ENCODE measurements at regions not wholly inside any gene's neighbourhood (a gene's known extent, or its start where the extent isn't known, plus 50 kb on each side); places are given as distances from the start of the nearest gene placed in this dataset.

GRCh38 chr4:100588076-100588475 is 70.3 kb upstream of the EMCN start:
- Histone ChIP-seq H3K4me1 (ENCODE audit: insufficient read depth, low read length) (no peaks in the 10 kb centered on the region), H3K36me3 (ENCODE audit: insufficient read depth, low read length) (no peaks in the 10 kb centered on the region), H3K9me3 (ENCODE audit: low read depth, low read length) (no peaks in the 10 kb centered on the region), H4K20me1 (ENCODE audit: insufficient read depth, low read length) (no peaks in the 10 kb centered on the region), H3K27ac (ENCODE audit: low read depth, low read length) (no peak overlapping the region), H2AFZ (ENCODE audit: low read length) (no peak overlapping the region), H3K4me2 (ENCODE audit: insufficient read depth, low read length) (no peak overlapping the region), H3K79me2 (ENCODE audit: insufficient read depth, low read length) (no peaks in the 10 kb centered on the region), H3K4me3 (ENCODE audit: insufficient read depth, low read length) (no peak overlapping the region), H3K27me3 (ENCODE audit: insufficient read depth, low read length) (no peaks in the 10 kb centered on the region)
- DNase-seq (ENCODE audit: insufficient read length, low spot score, missing footprints) = no peak
- TF ChIP-seq, protein P1, sequence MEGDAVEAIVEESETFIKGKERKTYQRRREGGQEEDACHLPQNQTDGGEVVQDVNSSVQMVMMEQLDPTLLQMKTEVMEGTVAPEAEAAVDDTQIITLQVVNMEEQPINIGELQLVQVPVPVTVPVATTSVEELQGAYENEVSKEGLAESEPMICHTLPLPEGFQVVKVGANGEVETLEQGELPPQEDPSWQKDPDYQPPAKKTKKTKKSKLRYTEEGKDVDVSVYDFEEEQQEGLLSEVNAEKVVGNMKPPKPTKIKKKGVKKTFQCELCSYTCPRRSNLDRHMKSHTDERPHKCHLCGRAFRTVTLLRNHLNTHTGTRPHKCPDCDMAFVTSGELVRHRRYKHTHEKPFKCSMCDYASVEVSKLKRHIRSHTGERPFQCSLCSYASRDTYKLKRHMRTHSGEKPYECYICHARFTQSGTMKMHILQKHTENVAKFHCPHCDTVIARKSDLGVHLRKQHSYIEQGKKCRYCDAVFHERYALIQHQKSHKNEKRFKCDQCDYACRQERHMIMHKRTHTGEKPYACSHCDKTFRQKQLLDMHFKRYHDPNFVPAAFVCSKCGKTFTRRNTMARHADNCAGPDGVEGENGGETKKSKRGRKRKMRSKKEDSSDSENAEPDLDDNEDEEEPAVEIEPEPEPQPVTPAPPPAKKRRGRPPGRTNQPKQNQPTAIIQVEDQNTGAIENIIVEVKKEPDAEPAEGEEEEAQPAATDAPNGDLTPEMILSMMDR (IDR thresholded peaks at IDR 0.05; ENCODE audit: extremely low read depth, low read depth, low read length) = no peak

DNA sequence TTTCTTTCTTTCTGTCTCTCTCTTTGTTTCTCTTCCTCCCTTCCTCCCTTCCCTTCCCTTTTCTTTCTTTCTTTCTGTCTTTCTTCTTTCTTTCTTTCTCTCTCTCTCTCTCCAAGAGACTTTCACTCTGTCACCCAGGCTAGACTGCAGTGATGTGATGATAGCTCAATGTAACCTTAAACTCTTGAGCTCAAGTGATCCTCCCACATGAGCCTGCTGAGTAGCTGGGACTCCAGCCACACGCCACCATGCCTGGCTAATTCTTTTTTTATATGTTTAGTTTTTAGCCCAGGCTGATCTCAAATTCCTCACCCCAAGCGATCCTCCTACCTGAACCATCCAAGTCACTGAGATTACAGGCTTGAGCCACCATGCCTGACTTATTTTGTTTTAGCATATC is 64.3 kb upstream of the EMCN start:
- no peak overlapping the region for H3K4me3 ChIP-seq (ENCODE audit: insufficient read depth, low read length)
- H3K27ac ChIP-seq (ENCODE audit: low read depth, low read length) = no peak overlapping the region
- no peaks in the 10 kb centered on the region for H3K9me3 ChIP-seq (ENCODE audit: low read depth, low read length)
- DNase-seq (ENCODE audit: insufficient read length, low spot score, missing footprints) = no peak
- TF ChIP-seq, protein P1 (IDR thresholded peaks at IDR 0.05; ENCODE audit: extremely low read depth, low read depth, low read length) = no peak
- H3K4me2 ChIP-seq (ENCODE audit: insufficient read depth, low read length) = no peak overlapping the region
- H3K36me3 ChIP-seq (ENCODE audit: insufficient read depth, low read length) = no peaks in the 10 kb centered on the region
- H3K27me3 ChIP-seq (ENCODE audit: insufficient read depth, low read length) = no peaks in the 10 kb centered on the region
- H2AFZ ChIP-seq (ENCODE audit: low read length) = no peak overlapping the region
- H4K20me1 ChIP-seq (ENCODE audit: insufficient read depth, low read length) = no peaks in the 10 kb centered on the region
- H3K4me1 ChIP-seq (ENCODE audit: insufficient read depth, low read length) = no peaks in the 10 kb centered on the region
- no peaks in the 10 kb centered on the region for H3K79me2 ChIP-seq (ENCODE audit: insufficient read depth, low read length)

DNA sequence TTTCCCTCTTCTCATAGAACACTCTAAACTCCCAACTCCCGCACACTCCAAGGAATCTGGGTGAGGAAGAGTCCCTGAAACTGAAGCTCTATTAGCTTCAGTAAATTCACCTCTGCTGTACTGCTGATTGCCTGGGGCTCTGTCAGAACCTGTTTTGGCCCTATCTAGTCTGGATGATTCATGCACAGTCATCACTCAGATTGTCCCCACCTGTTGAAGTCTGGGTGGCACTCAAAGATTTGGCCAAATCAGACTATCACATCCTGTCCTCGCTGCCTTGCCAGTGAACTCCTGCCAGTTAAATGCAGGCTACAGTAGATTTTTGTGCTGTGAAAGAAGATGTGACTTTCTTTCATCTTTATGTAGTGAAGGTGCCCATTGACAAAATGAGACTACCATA is 63.5 kb upstream of the EMCN start:
- no peak for DNase-seq (ENCODE audit: insufficient read length, low spot score, missing footprints)
- H3K9me3 ChIP-seq (ENCODE audit: low read depth, low read length) = no peaks in the 10 kb centered on the region
- TF ChIP-seq, protein P1 (IDR thresholded peaks at IDR 0.05; ENCODE audit: extremely low read depth, low read depth, low read length) = no peak
- H3K4me3 ChIP-seq (ENCODE audit: insufficient read depth, low read length) = no peak overlapping the region
- no peak overlapping the region for H3K4me2 ChIP-seq (ENCODE audit: insufficient read depth, low read length)
- H3K27me3 ChIP-seq (ENCODE audit: insufficient read depth, low read length) = no peaks in the 10 kb centered on the region
- H3K4me1 ChIP-seq (ENCODE audit: insufficient read depth, low read length) = no peaks in the 10 kb centered on the region
- H3K36me3 ChIP-seq (ENCODE audit: insufficient read depth, low read length) = no peaks in the 10 kb centered on the region
- no peak overlapping the region for H3K27ac ChIP-seq (ENCODE audit: low read depth, low read length)
- H2AFZ ChIP-seq (ENCODE audit: low read length) = no peak overlapping the region
- no peaks in the 10 kb centered on the region for H4K20me1 ChIP-seq (ENCODE audit: insufficient read depth, low read length)
- no peaks in the 10 kb centered on the region for H3K79me2 ChIP-seq (ENCODE audit: insufficient read depth, low read length)

- Histone ChIP-seq H2AFZ (ENCODE audit: low read length) (no peak overlapping the region), H3K27ac (ENCODE audit: low read depth, low read length) (no peak overlapping the region), H3K4me3 (ENCODE audit: insufficient read depth, low read length) (no peak overlapping the region), H3K27me3 (ENCODE audit: insufficient read depth, low read length) (no peaks in the 10 kb centered on the region), H3K79me2 (ENCODE audit: insufficient read depth, low read length) (no peaks in the 10 kb centered on the region), H3K4me1 (ENCODE audit: insufficient read depth, low read length) (no peaks in the 10 kb centered on the region), H4K20me1 (ENCODE audit: insufficient read depth, low read length) (no peaks in the 10 kb centered on the region), H3K9me3 (ENCODE audit: low read depth, low read length) (no peaks in the 10 kb centered on the region), H3K4me2 (ENCODE audit: insufficient read depth, low read length) (no peak overlapping the region), H3K36me3 (ENCODE audit: insufficient read depth, low read length) (no peaks in the 10 kb centered on the region)
- TF ChIP-seq, protein P1 (IDR thresholded peaks at IDR 0.05; ENCODE audit: extremely low read depth, low read depth, low read length) = no peak
- no peak for DNase-seq (ENCODE audit: insufficient read length, low spot score, missing footprints)
Measured at GRCh38 chr4:100576570-100576969, 58.7 kb upstream of the EMCN start.

All from osteoblast (primary cell).